ENCODE measurements at regions not wholly inside any gene's neighbourhood (a gene's known extent, or its start where the extent isn't known, plus 50 kb on each side); places are given as distances from the start of the nearest gene placed in this dataset.

GRCh38 chr6:113115196-113115595, 741.9 kb upstream of the MARCKS start:
- DNase-seq: no peak

- DNase-seq: no peak
Observed at GRCh38 chr6:113120224-113120581, 736.9 kb upstream of the MARCKS start.

- DNase-seq: no peak
Observed at GRCh38 chr6:113120582-113121285, 736.4 kb upstream of the MARCKS start.

- DNase-seq: no peak
Observed at GRCh38 chr6:113121571-113121970, 735.6 kb upstream of the MARCKS start.

- no peak for DNase-seq
Observed at GRCh38 chr6:113122060-113122459, 735.1 kb upstream of the MARCKS start.

GRCh38 chr6:113125626-113126025, 731.5 kb upstream of the MARCKS start:
- no peak for DNase-seq

- DNase-seq: no peak
Observed at GRCh38 chr6:113127786-113128419, 729.2 kb upstream of the MARCKS start.

- no peak for DNase-seq
Observed at GRCh38 chr6:113128661-113129060, 728.5 kb upstream of the MARCKS start.

GRCh38 chr6:113129991-113130390, 727.2 kb upstream of the MARCKS start:
- no peak for DNase-seq

GRCh38 chr6:113137426-113137825, 719.7 kb upstream of the MARCKS start:
- DNase-seq: no peak

GRCh38 chr6:113140721-113141120, 716.4 kb upstream of the MARCKS start:
- DNase-seq: no peak

GRCh38 chr6:113141901-113142300, 715.2 kb upstream of the MARCKS start:
- no peak for DNase-seq

GRCh38 chr6:113142671-113143174, 714.4 kb upstream of the MARCKS start:
- DNase-seq: no peak

GRCh38 chr6:113143206-113143605, 713.9 kb upstream of the MARCKS start:
- DNase-seq: no peak

- no peak for DNase-seq
Observed at GRCh38 chr6:113144117-113144516, 713.0 kb upstream of the MARCKS start.

GRCh38 chr6:113146878-113147277, 710.3 kb upstream of the MARCKS start:
- no peak for DNase-seq

GRCh38 chr6:113147544-113147943, 709.6 kb upstream of the MARCKS start:
- DNase-seq: no peak

GRCh38 chr6:113148566-113148965, 708.6 kb upstream of the MARCKS start:
- no peak for DNase-seq

- no peak for DNase-seq
Observed at GRCh38 chr6:113149511-113149910, 707.6 kb upstream of the MARCKS start.

- DNase-seq: no peak
Observed at GRCh38 chr6:113160306-113161017, 696.7 kb upstream of the MARCKS start.

- DNase-seq: no peak
Observed at GRCh38 chr6:113161018-113161315, 696.2 kb upstream of the MARCKS start.

GRCh38 chr6:113162739-113163138, 694.4 kb upstream of the MARCKS start:
- DNase-seq: no peak

- no peak for DNase-seq
Observed at GRCh38 chr6:113168057-113168456, 689.1 kb upstream of the MARCKS start.

GRCh38 chr6:113169484-113169883, 687.7 kb upstream of the MARCKS start:
- DNase-seq: no peak
